H1 (cell line): ENCODE measurements at regions not wholly inside any gene's neighbourhood (a gene's known extent, or its start where the extent isn't known, plus 50 kb on each side); places are given as distances from the start of the nearest gene placed in this dataset.

ENCODE experiments used
- EGR1 ChIP-seq: IDR thresholded peaks from 2 replicates; pipeline ENCODE4 v1.6.1; 2011; ENCODE audit warnings: low read depth, low read length, borderline replicate concordance
- HDAC6 ChIP-seq: IDR thresholded peaks from one replicate; pipeline ENCODE4 v1.7.1; 2012; ENCODE audit warnings: low read depth, mild to moderate bottlenecking, inconsistent platforms, low read length, moderate library complexity
- POLR2A ChIP-seq, 2 experiments: IDR thresholded peaks; 1 replicate in 1 of 2; 2 replicates in 1 of 2; pipeline ENCODE4 v1.6.1; 2011; ENCODE audit warnings: low read depth in 2 of 2, low read length in 2 of 2, mild to moderate bottlenecking in 2 of 2; ENCODE audit errors: control extremely low read depth in 1 of 2
- POLR2AphosphoS5 ChIP-seq: IDR thresholded peaks from 2 replicates; pipeline ENCODE4 v1.6.1; 2011; ENCODE audit warnings: low read depth, low read length
- SAP30 ChIP-seq: fragments of 300-600 bp; sonication (generic); IDR thresholded peaks from 2 replicates; pipeline ENCODE4 v1.7.1; 2012; ENCODE audit warnings: low read length, moderate library complexity, mild to moderate bottlenecking, inconsistent platforms; ENCODE audit not compliant: insufficient read depth, insufficient replicate concordance
- SIRT6 ChIP-seq: IDR thresholded peaks from one replicate; pipeline ENCODE4 v1.7.1; 2012; ENCODE audit warnings: low read length, inconsistent platforms
- SP1 ChIP-seq: IDR thresholded peaks from 2 replicates; pipeline ENCODE4 v1.6.1; 2011; ENCODE audit warnings: low read depth, low read length
- SP4 ChIP-seq: IDR thresholded peaks from 2 replicates; pipeline ENCODE4 v1.6.1; 2012; ENCODE audit warnings: low read length, inconsistent platforms
- TCF12 ChIP-seq: IDR thresholded peaks from 2 replicates; pipeline ENCODE4 v1.6.1; 2011; ENCODE audit warnings: low read depth, mild to moderate bottlenecking, low read length
- TF ChIP-seq, protein P1 (sequence below): fragments of 300-600 bp; sonication (generic); IDR thresholded peaks from 2 replicates; pipeline ENCODE4 v1.7.1; 2012; ENCODE audit warnings: low read length, moderate library complexity, mild to moderate bottlenecking, inconsistent platforms; ENCODE audit not compliant: insufficient replicate concordance

DNA sequence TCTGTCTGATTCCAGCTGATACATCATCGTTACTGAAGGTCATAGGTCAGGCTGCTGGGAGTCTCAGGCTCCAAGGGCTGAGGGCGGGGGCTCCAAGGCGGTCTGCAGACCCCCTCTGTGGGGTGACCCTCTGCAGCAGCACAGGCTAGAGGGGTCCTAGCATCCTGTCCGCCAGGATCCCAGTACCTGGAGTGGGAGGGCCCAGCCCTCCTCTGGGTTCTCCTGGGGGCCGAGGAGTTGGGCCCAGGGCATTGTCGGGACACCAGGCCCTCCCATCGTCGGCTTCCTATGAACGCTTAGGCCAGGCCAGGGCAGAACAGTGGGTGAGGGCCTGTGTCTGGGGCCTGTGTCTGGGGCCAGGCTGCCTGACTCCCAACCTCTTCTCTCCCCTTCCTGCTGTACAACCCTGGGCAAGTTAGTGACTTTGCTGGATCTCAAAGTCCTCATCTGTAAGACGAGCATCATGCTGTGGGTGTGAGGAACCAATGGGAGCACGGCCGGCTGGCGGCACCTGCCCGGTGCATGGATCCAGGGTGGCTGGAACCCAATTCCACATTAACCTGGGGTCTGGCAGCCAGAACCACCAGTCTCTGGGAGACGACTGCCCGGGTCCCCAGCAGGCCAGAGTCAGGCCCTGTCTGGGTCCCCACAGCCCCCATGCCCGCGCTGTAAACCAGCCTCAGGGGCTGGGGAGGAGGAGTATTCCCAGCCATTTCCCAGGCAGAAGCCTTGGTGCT, 56.2 kb upstream of the COL18A1 start (continued):
- TF ChIP-seq POLR2AphosphoS5 (no peak), EGR1 (no peak), SAP30 (no peak), SIRT6 (no peak), SP1 (no peak), SP4 (no peak), HDAC6 (no peak), POLR2A (IDR thresholded peaks at IDR 0.05; ENCODE audit: control extremely low read depth in 1 of 2, low read depth in 2 of 2, low read length in 2 of 2) (no peak), TCF12 (no peak)
- TF ChIP-seq, protein P1, sequence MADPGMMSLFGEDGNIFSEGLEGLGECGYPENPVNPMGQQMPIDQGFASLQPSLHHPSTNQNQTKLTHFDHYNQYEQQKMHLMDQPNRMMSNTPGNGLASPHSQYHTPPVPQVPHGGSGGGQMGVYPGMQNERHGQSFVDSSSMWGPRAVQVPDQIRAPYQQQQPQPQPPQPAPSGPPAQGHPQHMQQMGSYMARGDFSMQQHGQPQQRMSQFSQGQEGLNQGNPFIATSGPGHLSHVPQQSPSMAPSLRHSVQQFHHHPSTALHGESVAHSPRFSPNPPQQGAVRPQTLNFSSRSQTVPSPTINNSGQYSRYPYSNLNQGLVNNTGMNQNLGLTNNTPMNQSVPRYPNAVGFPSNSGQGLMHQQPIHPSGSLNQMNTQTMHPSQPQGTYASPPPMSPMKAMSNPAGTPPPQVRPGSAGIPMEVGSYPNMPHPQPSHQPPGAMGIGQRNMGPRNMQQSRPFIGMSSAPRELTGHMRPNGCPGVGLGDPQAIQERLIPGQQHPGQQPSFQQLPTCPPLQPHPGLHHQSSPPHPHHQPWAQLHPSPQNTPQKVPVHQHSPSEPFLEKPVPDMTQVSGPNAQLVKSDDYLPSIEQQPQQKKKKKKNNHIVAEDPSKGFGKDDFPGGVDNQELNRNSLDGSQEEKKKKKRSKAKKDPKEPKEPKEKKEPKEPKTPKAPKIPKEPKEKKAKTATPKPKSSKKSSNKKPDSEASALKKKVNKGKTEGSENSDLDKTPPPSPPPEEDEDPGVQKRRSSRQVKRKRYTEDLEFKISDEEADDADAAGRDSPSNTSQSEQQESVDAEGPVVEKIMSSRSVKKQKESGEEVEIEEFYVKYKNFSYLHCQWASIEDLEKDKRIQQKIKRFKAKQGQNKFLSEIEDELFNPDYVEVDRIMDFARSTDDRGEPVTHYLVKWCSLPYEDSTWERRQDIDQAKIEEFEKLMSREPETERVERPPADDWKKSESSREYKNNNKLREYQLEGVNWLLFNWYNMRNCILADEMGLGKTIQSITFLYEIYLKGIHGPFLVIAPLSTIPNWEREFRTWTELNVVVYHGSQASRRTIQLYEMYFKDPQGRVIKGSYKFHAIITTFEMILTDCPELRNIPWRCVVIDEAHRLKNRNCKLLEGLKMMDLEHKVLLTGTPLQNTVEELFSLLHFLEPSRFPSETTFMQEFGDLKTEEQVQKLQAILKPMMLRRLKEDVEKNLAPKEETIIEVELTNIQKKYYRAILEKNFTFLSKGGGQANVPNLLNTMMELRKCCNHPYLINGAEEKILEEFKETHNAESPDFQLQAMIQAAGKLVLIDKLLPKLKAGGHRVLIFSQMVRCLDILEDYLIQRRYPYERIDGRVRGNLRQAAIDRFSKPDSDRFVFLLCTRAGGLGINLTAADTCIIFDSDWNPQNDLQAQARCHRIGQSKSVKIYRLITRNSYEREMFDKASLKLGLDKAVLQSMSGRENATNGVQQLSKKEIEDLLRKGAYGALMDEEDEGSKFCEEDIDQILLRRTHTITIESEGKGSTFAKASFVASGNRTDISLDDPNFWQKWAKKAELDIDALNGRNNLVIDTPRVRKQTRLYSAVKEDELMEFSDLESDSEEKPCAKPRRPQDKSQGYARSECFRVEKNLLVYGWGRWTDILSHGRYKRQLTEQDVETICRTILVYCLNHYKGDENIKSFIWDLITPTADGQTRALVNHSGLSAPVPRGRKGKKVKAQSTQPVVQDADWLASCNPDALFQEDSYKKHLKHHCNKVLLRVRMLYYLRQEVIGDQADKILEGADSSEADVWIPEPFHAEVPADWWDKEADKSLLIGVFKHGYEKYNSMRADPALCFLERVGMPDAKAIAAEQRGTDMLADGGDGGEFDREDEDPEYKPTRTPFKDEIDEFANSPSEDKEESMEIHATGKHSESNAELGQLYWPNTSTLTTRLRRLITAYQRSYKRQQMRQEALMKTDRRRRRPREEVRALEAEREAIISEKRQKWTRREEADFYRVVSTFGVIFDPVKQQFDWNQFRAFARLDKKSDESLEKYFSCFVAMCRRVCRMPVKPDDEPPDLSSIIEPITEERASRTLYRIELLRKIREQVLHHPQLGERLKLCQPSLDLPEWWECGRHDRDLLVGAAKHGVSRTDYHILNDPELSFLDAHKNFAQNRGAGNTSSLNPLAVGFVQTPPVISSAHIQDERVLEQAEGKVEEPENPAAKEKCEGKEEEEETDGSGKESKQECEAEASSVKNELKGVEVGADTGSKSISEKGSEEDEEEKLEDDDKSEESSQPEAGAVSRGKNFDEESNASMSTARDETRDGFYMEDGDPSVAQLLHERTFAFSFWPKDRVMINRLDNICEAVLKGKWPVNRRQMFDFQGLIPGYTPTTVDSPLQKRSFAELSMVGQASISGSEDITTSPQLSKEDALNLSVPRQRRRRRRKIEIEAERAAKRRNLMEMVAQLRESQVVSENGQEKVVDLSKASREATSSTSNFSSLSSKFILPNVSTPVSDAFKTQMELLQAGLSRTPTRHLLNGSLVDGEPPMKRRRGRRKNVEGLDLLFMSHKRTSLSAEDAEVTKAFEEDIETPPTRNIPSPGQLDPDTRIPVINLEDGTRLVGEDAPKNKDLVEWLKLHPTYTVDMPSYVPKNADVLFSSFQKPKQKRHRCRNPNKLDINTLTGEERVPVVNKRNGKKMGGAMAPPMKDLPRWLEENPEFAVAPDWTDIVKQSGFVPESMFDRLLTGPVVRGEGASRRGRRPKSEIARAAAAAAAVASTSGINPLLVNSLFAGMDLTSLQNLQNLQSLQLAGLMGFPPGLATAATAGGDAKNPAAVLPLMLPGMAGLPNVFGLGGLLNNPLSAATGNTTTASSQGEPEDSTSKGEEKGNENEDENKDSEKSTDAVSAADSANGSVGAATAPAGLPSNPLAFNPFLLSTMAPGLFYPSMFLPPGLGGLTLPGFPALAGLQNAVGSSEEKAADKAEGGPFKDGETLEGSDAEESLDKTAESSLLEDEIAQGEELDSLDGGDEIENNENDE = no peak
